ENCODE measurements at regions not wholly inside any gene's neighbourhood (a gene's known extent, or its start where the extent isn't known, plus 50 kb on each side); places are given as distances from the start of the nearest gene placed in this dataset.
"Not testable (repeated sequence)": the region's sequence is repeated elsewhere in the genome, so short reads cannot be mapped to it uniquely, and the experiment has no call there.

- in situ Hi-C loops (cut with HindIII; ENCODE audit: low sequenced_read_pairs), result no loop called here
These were observed 52.5 kb downstream of the RHOB start for GRCh38 chr2:20499387-20499786.

DNA sequence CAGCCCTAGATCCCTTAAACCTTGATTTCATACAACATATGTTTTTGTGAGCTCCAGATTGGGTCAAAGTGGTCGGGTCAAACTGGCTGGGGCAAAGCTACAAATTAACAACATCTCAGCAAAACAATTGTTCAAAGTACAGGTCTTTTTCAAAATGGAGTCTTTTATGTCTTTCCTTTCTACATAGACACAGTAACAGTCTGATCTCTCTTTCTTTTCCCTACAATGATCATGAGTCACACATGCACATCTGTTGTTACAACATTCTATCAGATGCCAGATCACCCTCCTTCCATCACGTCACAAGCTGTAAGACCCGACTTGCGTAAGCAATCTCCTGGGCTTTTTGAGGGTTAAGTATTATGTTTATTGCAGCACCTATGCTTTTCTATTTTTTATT is 55.1 kb downstream of the RHOB start:
- in situ Hi-C loops (cut with HindIII; ENCODE audit: low sequenced_read_pairs), result no loop called here

GRCh38 chr2:20502496-20502895 is 55.6 kb downstream of the RHOB start:
- in situ Hi-C loops (cut with HindIII; ENCODE audit: low sequenced_read_pairs), result not testable (repeated sequence)

- in situ Hi-C loops (cut with HindIII; ENCODE audit: low sequenced_read_pairs), result no loop called here
These were observed 57.3 kb downstream of the RHOB start for GRCh38 chr2:20504174-20504573.

- in situ Hi-C loops (cut with HindIII; ENCODE audit: low sequenced_read_pairs), result no loop called here
These were observed 59.4 kb downstream of the RHOB start for GRCh38 chr2:20506201-20506685.

DNA sequence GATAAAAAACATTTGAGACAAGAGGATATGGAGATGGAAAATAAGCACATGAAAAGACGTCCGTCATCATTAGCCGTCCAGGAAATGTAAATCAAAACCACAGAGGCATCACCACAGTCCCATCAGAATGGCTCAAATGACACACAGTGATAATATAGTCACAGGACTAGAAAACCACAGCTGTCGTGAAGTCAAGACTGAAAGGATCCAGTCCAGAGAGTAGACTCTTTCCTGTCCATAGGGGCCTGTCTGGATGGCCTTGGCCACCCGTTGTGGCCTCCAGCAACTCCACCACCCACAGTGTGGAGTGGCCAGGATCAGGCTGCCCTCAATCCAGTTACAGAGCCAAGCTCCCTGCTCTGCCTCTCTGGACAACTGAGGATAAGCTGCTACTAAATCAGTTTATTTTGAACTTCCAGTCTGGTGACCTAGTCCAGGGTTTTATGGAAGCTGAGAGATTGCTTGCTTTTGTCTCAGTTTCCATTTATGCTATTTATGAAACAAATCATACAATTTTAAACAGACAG is 60.4 kb downstream of the RHOB start:
- in situ Hi-C loops (cut with HindIII; ENCODE audit: low sequenced_read_pairs), result no loop called here

- in situ Hi-C loops (cut with HindIII; ENCODE audit: low sequenced_read_pairs), result no loop called here
These were observed 60.8 kb downstream of the RHOB start for GRCh38 chr2:20507711-20508110.

GRCh38 chr2:20509301-20509769 is 62.5 kb downstream of the RHOB start:
- in situ Hi-C loops (cut with HindIII; ENCODE audit: low sequenced_read_pairs), result no loop called here

DNA sequence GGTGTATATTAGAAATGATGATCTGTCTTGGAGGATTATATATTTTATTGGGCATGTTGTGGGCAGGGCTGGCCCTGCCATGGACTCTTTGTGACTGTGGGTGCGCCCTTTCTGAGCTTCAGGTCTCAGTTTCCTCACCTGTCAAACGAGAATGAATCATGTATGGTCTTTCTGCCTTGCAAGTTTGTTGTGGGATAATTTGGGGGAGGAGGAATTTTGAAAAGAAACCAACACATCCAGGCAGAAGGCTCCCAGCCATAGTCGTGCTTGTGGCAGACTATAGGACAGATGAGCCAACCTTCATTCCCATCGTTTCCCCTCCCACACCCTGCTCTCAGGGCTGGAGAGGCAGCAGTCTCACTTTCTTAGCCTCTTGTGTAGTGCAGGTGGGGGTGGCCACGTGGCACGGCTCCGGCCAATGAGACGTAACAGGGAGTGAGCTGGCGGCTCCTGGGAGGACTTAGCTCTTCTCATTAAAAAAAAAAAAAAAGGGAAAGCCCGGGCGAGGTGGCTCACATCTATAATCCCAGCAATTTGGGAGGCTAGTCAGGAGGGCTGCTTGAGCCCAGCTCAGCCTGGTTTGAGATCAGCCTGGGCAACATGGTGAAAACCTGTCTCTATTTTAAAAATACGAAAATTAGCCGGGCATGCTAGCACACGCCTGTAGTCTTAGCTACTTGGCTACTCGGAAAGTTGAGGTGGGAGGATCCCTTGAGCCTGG is 63.1 kb downstream of the RHOB start:
- in situ Hi-C loops (cut with HindIII; ENCODE audit: low sequenced_read_pairs), result loop anchor here (5.0 kb wide), 1 partner anchor 87 kb away; no protein-coding TSS in a partner anchor

- in situ Hi-C loops (cut with HindIII; ENCODE audit: low sequenced_read_pairs), result loop anchor here (5.0 kb wide), 1 partner anchor 86 kb away; no protein-coding TSS in a partner anchor
These were observed 64.3 kb downstream of the RHOB start for GRCh38 chr2:20511130-20511529.

DNA sequence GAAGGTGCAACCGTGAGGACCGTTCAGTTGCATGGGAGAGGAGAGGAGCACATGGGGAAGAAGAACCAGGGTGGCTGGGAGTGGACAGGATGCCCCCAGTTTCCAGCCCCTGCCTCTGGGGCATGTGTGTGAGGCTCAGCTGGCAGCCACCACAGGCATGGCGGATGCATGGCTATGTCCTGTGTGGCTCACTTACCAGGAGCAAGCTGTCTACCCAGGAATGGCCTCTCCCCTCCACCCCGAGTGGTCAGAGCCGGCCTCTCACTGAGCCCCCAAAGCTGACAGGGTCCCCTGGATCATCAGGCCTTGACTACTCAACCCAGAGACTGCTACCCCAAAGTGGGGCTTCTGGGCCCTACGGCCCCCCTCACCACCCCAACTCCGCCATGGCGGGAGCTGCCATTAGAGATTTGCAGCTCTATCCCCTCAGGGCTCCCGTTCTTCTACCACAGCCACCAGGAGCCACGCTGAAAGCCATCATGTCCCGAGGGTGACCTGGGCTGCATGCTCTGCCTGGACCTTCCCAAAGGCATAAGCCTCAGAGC is 65.3 kb downstream of the RHOB start:
- in situ Hi-C loops (cut with HindIII; ENCODE audit: low sequenced_read_pairs), result loop anchor here (5.0 kb wide), 1 partner anchor 85 kb away; no protein-coding TSS in a partner anchor

DNA sequence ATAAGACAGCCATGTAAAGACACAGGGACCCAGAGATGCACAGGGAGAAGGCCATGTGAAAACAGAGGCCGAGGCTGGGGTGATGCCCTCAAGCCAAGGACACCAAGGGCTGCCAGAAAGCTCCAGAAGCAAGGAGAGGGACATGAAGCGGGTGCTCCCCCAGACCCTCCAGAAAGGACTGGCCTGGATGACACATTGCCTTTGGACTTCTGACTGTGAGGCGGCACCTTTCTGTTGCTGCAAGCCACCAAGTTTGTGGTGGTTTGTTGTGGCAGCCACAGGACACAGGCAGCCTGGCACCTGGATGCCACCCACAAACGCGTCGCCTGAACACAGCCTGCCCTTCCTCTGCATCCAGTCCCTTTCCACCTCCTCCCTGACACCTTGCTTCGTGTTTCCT is 67.1 kb downstream of the RHOB start:
- in situ Hi-C loops (cut with HindIII; ENCODE audit: low sequenced_read_pairs), result loop anchor here (5.0 kb wide), 1 partner anchor 83 kb away; no protein-coding TSS in a partner anchor

GRCh38 chr2:20514596-20515269 is 67.9 kb downstream of the RHOB start:
- in situ Hi-C loops (cut with HindIII; ENCODE audit: low sequenced_read_pairs), result loop anchor here (5.0 kb wide), 1 partner anchor 83 kb away; no protein-coding TSS in a partner anchor

GRCh38 chr2:20515290-20516220 is 68.7 kb downstream of the RHOB start:
- in situ Hi-C loops (cut with HindIII; ENCODE audit: low sequenced_read_pairs), result no loop called here

GRCh38 chr2:20516291-20516645 is 69.4 kb downstream of the RHOB start:
- in situ Hi-C loops (cut with HindIII; ENCODE audit: low sequenced_read_pairs), result no loop called here

- in situ Hi-C loops (cut with HindIII; ENCODE audit: low sequenced_read_pairs), result no loop called here
These were observed 69.9 kb downstream of the RHOB start for GRCh38 chr2:20516646-20517341.

- in situ Hi-C loops (cut with HindIII; ENCODE audit: low sequenced_read_pairs), result no loop called here
These were observed 72.4 kb downstream of the RHOB start for GRCh38 chr2:20519309-20519708.

DNA sequence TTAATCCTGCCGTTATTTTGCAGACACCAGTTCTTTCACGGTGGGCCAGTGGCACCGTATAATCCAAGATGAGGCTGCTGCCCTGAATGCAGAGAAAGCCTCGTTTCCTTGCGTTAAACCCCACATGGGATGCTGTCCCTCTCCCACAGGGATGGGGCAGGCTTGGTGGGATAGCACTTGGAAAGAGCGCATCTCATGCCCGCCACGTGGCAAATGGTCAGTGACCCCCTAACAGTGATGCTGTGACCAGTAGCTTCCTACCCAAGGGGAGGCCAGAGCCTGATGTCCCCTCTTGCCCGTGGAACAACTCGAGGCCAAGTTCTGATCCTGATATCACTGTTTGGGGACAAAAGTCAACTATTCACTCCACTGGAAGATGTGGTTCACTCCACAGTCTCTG is 73.3 kb downstream of the RHOB start:
- in situ Hi-C loops (cut with HindIII; ENCODE audit: low sequenced_read_pairs), result no loop called here

DNA sequence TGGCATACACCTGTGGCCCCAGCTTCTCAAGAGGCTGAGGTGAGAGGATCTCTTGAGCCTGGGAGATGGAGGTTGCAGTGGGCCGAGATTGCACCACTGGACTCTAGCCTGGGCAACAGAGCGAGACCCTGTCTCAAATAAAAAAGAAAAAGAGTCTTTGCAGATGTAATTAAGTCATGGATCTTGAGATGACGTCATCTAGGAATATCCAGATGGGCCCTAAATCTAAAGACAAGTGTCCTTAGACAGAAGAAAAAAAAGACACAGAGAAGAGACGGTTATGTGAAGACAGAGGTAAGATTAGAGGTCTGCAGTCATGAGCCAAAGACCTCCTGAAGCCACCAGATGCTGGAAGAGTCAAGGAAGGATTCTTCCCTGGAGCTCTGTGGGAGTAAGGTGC is 74.3 kb downstream of the RHOB start:
- in situ Hi-C loops (cut with HindIII; ENCODE audit: low sequenced_read_pairs), result no loop called here

DNA sequence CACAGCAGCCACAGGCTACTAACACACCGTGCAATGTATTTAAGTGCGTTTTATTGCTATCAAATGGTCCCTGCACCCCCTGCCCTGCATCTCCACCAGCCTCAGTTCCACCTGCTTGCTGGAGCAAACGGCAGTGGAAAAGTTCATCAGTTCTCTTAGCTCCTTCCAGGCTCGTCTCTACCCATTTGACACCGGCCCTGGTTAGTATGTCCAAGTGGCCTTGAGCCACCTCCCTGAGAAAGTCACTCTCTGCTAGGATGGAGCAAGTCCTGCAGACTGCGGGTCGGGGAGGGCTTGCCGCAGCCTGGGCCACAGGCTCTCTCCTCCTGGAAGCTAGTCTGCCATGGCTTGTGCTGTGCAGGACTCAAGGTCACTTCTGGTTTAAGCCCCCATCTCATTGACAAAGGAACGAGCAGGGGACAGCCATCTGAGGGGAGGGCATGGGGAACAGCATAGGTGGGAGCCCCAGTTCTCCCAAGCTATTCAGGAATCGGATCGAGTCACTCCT is 74.9 kb downstream of the RHOB start:
- in situ Hi-C loops (cut with HindIII; ENCODE audit: low sequenced_read_pairs), result no loop called here

Data from endothelial cell of hepatic sinusoid (primary cell).